ENCODE measurements at regions not wholly inside any gene's neighbourhood (a gene's known extent, or its start where the extent isn't known, plus 50 kb on each side); places are given as distances from the start of the nearest gene placed in this dataset.
"Not testable (repeated sequence)": the region's sequence is repeated elsewhere in the genome, so short reads cannot be mapped to it uniquely, and the experiment has no call there.

GRCh38 chr7:53238021-53238605 lies 202.7 kb downstream of the POM121L12 start:
- no peak for DNase-seq

- not testable (repeated sequence) for DNase-seq
Measured at GRCh38 chr7:53239151-53239550, 203.7 kb downstream of the POM121L12 start.

- DNase-seq: no peak
Measured at GRCh38 chr7:53245721-53246120, 210.3 kb downstream of the POM121L12 start.

- no peak for DNase-seq
Measured at GRCh38 chr7:53246957-53247356, 211.5 kb downstream of the POM121L12 start.

GRCh38 chr7:53252539-53252938 lies 217.1 kb downstream of the POM121L12 start:
- no peak for DNase-seq

- no peak for DNase-seq
Measured at GRCh38 chr7:53272081-53272480, 236.6 kb downstream of the POM121L12 start.

- DNase-seq: no peak
Measured at GRCh38 chr7:53281312-53281711, 245.9 kb downstream of the POM121L12 start.

- DNase-seq: no peak
Measured at GRCh38 chr7:53292341-53292740, 256.9 kb downstream of the POM121L12 start.

- DNase-seq: no peak
Measured at GRCh38 chr7:53302496-53303246, 267.2 kb downstream of the POM121L12 start.

GRCh38 chr7:53303781-53304180 lies 268.3 kb downstream of the POM121L12 start:
- no peak for DNase-seq

- no peak for DNase-seq
Measured at GRCh38 chr7:53306846-53307245, 271.4 kb downstream of the POM121L12 start.

- peak in 8 of 56 donors; percentile 1 to 35 (median 16) for DNase-seq
Measured at GRCh38 chr7:53311205-53311604, 275.8 kb downstream of the POM121L12 start.

GRCh38 chr7:53315981-53316380 lies 280.5 kb downstream of the POM121L12 start:
- peak in 32 of 56 donors; percentile 2 to 72 (median 20) for DNase-seq

- no peak for DNase-seq
Measured at GRCh38 chr7:53318566-53318965, 283.1 kb downstream of the POM121L12 start.

- no peak for DNase-seq
Measured at GRCh38 chr7:53325061-53325460, 289.6 kb downstream of the POM121L12 start.

- DNase-seq: no peak
Measured at GRCh38 chr7:53326634-53327033, 291.2 kb downstream of the POM121L12 start.

GRCh38 chr7:53336105-53336668 lies 300.8 kb downstream of the POM121L12 start:
- no peak for DNase-seq

GRCh38 chr7:53340220-53340619 lies 304.8 kb downstream of the POM121L12 start:
- no peak for DNase-seq

- peak in 8 of 56 donors; percentile 1 to 30 (median 6) for DNase-seq
Measured at GRCh38 chr7:53350241-53350640, 314.8 kb downstream of the POM121L12 start.

- DNase-seq: no peak
Measured at GRCh38 chr7:53351681-53352080, 316.2 kb downstream of the POM121L12 start.

- no peak for DNase-seq
Measured at GRCh38 chr7:53358269-53358668, 322.8 kb downstream of the POM121L12 start.

- no peak for DNase-seq
Measured at GRCh38 chr7:53383131-53383530, 347.7 kb downstream of the POM121L12 start.

- not testable (repeated sequence) for DNase-seq
Measured at GRCh38 chr7:53385239-53385638, 349.8 kb downstream of the POM121L12 start.
